Loucy (cell line): ENCODE measurements at regions not wholly inside any gene's neighbourhood (a gene's known extent, or its start where the extent isn't known, plus 50 kb on each side); places are given as distances from the start of the nearest gene placed in this dataset.

Source experiments
- EZH2phosphoT487 ChIP-seq: fragments of 200-600 bp; IDR thresholded peaks from 2 replicates; pipeline ENCODE4 v1.6.1; 2018; ENCODE audit warnings: antibody characterized with exemption, mild to moderate bottlenecking, moderate library complexity, borderline replicate concordance
- TF ChIP-seq, protein P1 (sequence below): fragments of 200-600 bp; sonication (generic); conservative IDR thresholded peaks from 2 replicates; pipeline ENCODE4 v1.5.1; 2014; ENCODE audit warnings: mild to moderate bottlenecking, antibody characterized with exemption, low read length

DNA sequence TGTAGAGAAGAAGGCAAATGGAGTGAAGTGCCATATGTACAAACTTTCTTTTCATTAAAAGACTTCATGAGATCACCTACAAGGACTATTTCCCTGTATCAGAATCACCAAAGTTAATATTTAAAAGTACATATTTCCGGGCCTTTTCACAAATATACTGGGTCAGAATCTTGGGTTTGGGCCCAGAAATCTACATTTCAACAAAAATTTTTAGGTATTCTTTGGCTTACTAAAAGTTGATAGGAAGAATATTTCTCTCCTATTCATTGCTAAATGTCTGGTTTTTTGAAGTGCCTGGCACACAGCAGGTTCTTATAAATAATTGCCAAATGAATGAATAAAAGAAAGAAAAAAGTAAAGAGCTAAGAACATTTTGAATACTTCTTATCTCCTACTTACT lies 843.8 kb upstream of the ACVR2A start:
- TF ChIP-seq, protein P1, sequence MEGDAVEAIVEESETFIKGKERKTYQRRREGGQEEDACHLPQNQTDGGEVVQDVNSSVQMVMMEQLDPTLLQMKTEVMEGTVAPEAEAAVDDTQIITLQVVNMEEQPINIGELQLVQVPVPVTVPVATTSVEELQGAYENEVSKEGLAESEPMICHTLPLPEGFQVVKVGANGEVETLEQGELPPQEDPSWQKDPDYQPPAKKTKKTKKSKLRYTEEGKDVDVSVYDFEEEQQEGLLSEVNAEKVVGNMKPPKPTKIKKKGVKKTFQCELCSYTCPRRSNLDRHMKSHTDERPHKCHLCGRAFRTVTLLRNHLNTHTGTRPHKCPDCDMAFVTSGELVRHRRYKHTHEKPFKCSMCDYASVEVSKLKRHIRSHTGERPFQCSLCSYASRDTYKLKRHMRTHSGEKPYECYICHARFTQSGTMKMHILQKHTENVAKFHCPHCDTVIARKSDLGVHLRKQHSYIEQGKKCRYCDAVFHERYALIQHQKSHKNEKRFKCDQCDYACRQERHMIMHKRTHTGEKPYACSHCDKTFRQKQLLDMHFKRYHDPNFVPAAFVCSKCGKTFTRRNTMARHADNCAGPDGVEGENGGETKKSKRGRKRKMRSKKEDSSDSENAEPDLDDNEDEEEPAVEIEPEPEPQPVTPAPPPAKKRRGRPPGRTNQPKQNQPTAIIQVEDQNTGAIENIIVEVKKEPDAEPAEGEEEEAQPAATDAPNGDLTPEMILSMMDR: no peak
- TF ChIP-seq EZH2phosphoT487: no peak
